ENCODE measurements at regions not wholly inside any gene's neighbourhood (a gene's known extent, or its start where the extent isn't known, plus 50 kb on each side); places are given as distances from the start of the nearest gene placed in this dataset.

- no peak for TF ChIP-seq CTCF (IDR thresholded peaks at IDR 0.05)
- no peak for TF ChIP-seq POLR2A (IDR thresholded peaks at IDR 0.05)
These were observed 186.7 kb upstream of the NUDT6 start for GRCh38 chr4:123109139-123109538.

All from adrenal gland (tissue), 5 donors.